ENCODE measurements at regions not wholly inside any gene's neighbourhood (a gene's known extent, or its start where the extent isn't known, plus 50 kb on each side); places are given as distances from the start of the nearest gene placed in this dataset.

- no peak for TF ChIP-seq CTCF (IDR thresholded peaks at IDR 0.05)
- no peak for TF ChIP-seq POLR2A (IDR thresholded peaks at IDR 0.05)
These were observed 539.6 kb downstream of the LRRC70 start for GRCh38 chr5:63118221-63118620.

Measured in Peyer's patch (tissue), 4 donors.